Endothelial cell of umbilical vein (primary cell): ENCODE measurements at regions not wholly inside any gene's neighbourhood (a gene's known extent, or its start where the extent isn't known, plus 50 kb on each side); places are given as distances from the start of the nearest gene placed in this dataset.

ENCODE experiments used
- BruUV-seq: library from RNA; stranded (reverse); fragments of 400-500 nt; replicated peaks from 2 replicates; lab custom pipeline; 2021; lab: Mats Ljungman, UMichigan
- CTCF ChIA-PET: fragments of 300-600, 350-600 bp; sonication (Branson Sonifier 250); formaldehyde crosslinking; loops from one replicate; lab custom pipeline; 2021; ENCODE audit warnings: antibody characterized with exemption, inconsistent platforms; lab: Charles Lee
- POLR2A ChIA-PET: fragments of 300-600, 350-600 bp; sonication (Branson Sonifier 250); formaldehyde crosslinking; loops from one replicate; lab custom pipeline; 2021; ENCODE audit warnings: antibody characterized with exemption, inconsistent platforms; lab: Charles Lee
- DNase-seq: peaks from one replicate; pipeline ENCODE4 v3.0.0-alpha.2; 2011; ENCODE audit warnings: low read depth, low spot score
- FAIRE-seq: peaks from 2 replicates; lab custom pipeline; 2011; peaks lifted over from hg19 to GRCh38; lab: Jason Lieb, UNC
- H2AFZ ChIP-seq: 2 replicates; pipeline ENCODE4 v1.6.0; 2012; ENCODE audit warnings: low read depth, low read length, control low read depth, inconsistent platforms
- H3K27ac ChIP-seq: 2 replicates; pipeline ENCODE4 v1.5.1; 2011; ENCODE audit warnings: low read depth, mild to moderate bottlenecking, control low read depth, low read length, moderate library complexity; ENCODE audit not compliant: insufficient read depth
- H3K27me3 ChIP-seq, 2 experiments: 2 replicates each; pipeline versions ENCODE4 v1.6.0 to v1.6.1; 2011; ENCODE audit warnings: low read length in 2 of 2, mixed read lengths in 1 of 2; ENCODE audit not compliant: control insufficient read depth in 2 of 2, insufficient read depth in 2 of 2
- H3K36me3 ChIP-seq, 2 experiments: 2 replicates in 1 of 2; 3 replicates in 1 of 2; pipeline ENCODE4 v1.5.1; 2011; ENCODE audit warnings: low read length in 2 of 2, mild to moderate bottlenecking in 1 of 2, moderate library complexity in 1 of 2; ENCODE audit not compliant: control insufficient read depth in 2 of 2, insufficient read depth in 2 of 2; ENCODE audit errors: extremely low read depth in 1 of 2
- H3K4me1 ChIP-seq: 3 replicates; pipeline ENCODE4 v1.5.1; 2011; ENCODE audit warnings: mild to moderate bottlenecking, low read length; ENCODE audit not compliant: control insufficient read depth, insufficient read depth; ENCODE audit errors: extremely low read depth
- H3K4me2 ChIP-seq: 2 replicates; pipeline ENCODE4 v1.6.1; 2011; ENCODE audit warnings: low read length, control low read depth, mixed read lengths; ENCODE audit not compliant: insufficient read depth
- H3K4me3 ChIP-seq, 3 experiments: fragments of 200-600 bp in 1 of 3; sonication (generic), shearing (Covaris generic) in 1 of 3; replicated peaks in 1 of 3; 2 replicates each; pipeline ENCODE4 v1.5.1; 2011 to 2016; ENCODE audit warnings: control low read depth in 3 of 3, low read length in 3 of 3, mild to moderate bottlenecking in 2 of 3, inconsistent platforms in 1 of 3, low read depth in 1 of 3, moderate library complexity in 1 of 3; ENCODE audit not compliant: insufficient read depth in 1 of 3
- H3K79me2 ChIP-seq: 2 replicates; pipeline ENCODE4 v1.6.0; 2012; ENCODE audit warnings: low read length, inconsistent platforms; ENCODE audit not compliant: control insufficient read depth, insufficient read depth
- H3K9ac ChIP-seq: replicated peaks from 2 replicates; pipeline ENCODE3; 2011; ENCODE audit warnings: low read length, control low read depth; ENCODE audit not compliant: insufficient read depth; ENCODE audit errors: extremely low read depth
- H3K9me1 ChIP-seq: replicated peaks from 3 replicates; pipeline ENCODE4 v1.6.0; 2011; ENCODE audit warnings: mild to moderate bottlenecking, low read length; ENCODE audit not compliant: control insufficient read depth, insufficient read depth; ENCODE audit errors: extremely low read depth
- H3K9me3 ChIP-seq: replicated peaks from 2 replicates; pipeline ENCODE4 v1.5.1; 2012; ENCODE audit warnings: low read length, inconsistent platforms; ENCODE audit not compliant: control insufficient read depth, insufficient read depth
- H4K20me1 ChIP-seq: replicated peaks from 2 replicates; pipeline ENCODE3; 2011; ENCODE audit warnings: mild to moderate bottlenecking, low read length; ENCODE audit not compliant: control insufficient read depth, insufficient read depth; ENCODE audit errors: extremely low read depth
- CTCF ChIP-seq, 2 donors: IDR thresholded peaks; 1 replicate in 1 of 2; 2 replicates in 1 of 2; pipeline ENCODE4 v1.5.1; 2011; ENCODE audit warnings: low read length in 2 of 2, mild to moderate bottlenecking in 2 of 2, moderate library complexity in 2 of 2, control low read depth in 1 of 2, inconsistent platforms in 1 of 2, low read depth in 1 of 2; ENCODE audit not compliant: insufficient read depth in 1 of 2; ENCODE audit errors: extremely low read depth in 1 of 2
- EZH2 ChIP-seq: IDR thresholded peaks from 2 replicates; pipeline ENCODE4 v1.6.1; 2012; ENCODE audit warnings: borderline replicate concordance, low read depth, mild to moderate bottlenecking, moderate library complexity, low read length, inconsistent platforms; ENCODE audit not compliant: severe bottlenecking
- FOS ChIP-seq: IDR thresholded peaks from 2 replicates; pipeline ENCODE4 v1.6.1; 2011; ENCODE audit warnings: mild to moderate bottlenecking, low read length, moderate library complexity, borderline replicate concordance; ENCODE audit not compliant: insufficient read depth
- GATA2 ChIP-seq: IDR thresholded peaks from 2 replicates; pipeline ENCODE4 v1.7.0; 2011; ENCODE audit warnings: low read depth, mild to moderate bottlenecking, moderate library complexity, mixed read lengths, low read length; ENCODE audit not compliant: insufficient read length, insufficient read depth
- JUN ChIP-seq: IDR thresholded peaks from 2 replicates; pipeline ENCODE4 v1.6.1; 2011; ENCODE audit warnings: borderline replicate concordance, low read depth; ENCODE audit not compliant: insufficient read length, insufficient read depth
- MAX ChIP-seq: IDR thresholded peaks from 2 replicates; pipeline ENCODE4 v1.6.1; 2011; ENCODE audit not compliant: insufficient read depth, insufficient read length
- MYC ChIP-seq: IDR thresholded peaks from one replicate; pipeline ENCODE4 v1.6.1; 2011; ENCODE audit warnings: mild to moderate bottlenecking, low read depth, low read length
- POLR2A ChIP-seq: IDR thresholded peaks from 2 replicates; pipeline ENCODE4 v1.6.1; 2012; ENCODE audit warnings: low read depth, mild to moderate bottlenecking, control low read depth, low read length
- POLR2AphosphoS5 ChIP-seq: IDR thresholded peaks from 2 replicates; pipeline ENCODE4 v1.6.1; 2012; ENCODE audit warnings: low read depth, mild to moderate bottlenecking, control low read depth, low read length, moderate library complexity; ENCODE audit not compliant: insufficient read depth
- dilution Hi-C: fragments of 300-500 bp; cut with MboI; formaldehyde crosslinking; loops from one replicate; pipeline ENCODE4 v1.15.0; 2019; ENCODE audit warnings: low sequenced_read_pairs; ENCODE audit not compliant: extremely low pct_ligation_motif_present
- intact Hi-C: fragments of 100-400 bp; cut with micrococcal nuclease; formaldehyde crosslinking; loops from one replicate; pipeline ENCODE4 v1.10.0; 2022

DNA sequence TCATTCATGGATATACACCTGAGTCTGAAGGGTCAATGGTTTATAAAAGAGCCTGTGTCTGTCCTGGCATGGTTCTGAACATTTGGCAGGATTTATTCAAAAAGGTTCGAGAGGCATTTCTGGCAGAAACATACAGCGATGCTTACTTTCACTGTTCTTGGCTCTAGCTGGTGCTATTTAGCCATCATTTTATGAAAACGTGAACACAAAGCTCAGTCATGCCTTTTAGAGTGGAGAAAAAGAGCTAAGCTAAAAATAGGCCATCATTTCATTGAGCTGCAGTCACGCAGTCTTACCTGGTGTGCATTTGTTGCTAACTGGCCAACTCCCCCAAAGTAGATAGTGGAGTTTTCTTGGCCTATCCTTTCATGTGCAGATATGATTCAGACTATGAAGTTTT lies 1209.5 kb downstream of the SLC16A7 start:
- no peaks in the 10 kb centered on the region for H3K4me1 ChIP-seq
- no peak overlapping the region for H3K27ac ChIP-seq
- dilution Hi-C loops, result no loop called here
- H3K79me2 ChIP-seq, result no peaks in the 10 kb centered on the region
- H3K36me3 ChIP-seq, result no peaks in the 10 kb centered on the region
- no peak overlapping the region for H3K9ac ChIP-seq
- no peak for DNase-seq
- no peaks in the 10 kb centered on the region for H4K20me1 ChIP-seq
- POLR2A ChIA-PET, result no interaction called here
- TF ChIP-seq FOS (no peak), CTCF (IDR thresholded peaks at IDR 0.05; ENCODE audit: extremely low read depth in 1 of 2, insufficient read depth in 1 of 2, low read depth in 1 of 2, low read length in 2 of 2) (no peak), GATA2 (no peak), EZH2 (no peak), MYC (no peak), POLR2AphosphoS5 (no peak), POLR2A (no peak), MAX (no peak), JUN (no peak)
- no peak overlapping the region for H3K4me3 ChIP-seq
- FAIRE-seq, result no peak
- intact Hi-C loops, result no loop called here
- CTCF ChIA-PET, result no interaction called here
- H2AFZ ChIP-seq, result no peak overlapping the region
- no peaks in the 10 kb centered on the region for H3K9me1 ChIP-seq
- no TSS peak for BruUV-seq
- H3K9me3 ChIP-seq, result no peaks in the 10 kb centered on the region
- H3K27me3 ChIP-seq, result no peaks in the 10 kb centered on the region
- no peak overlapping the region for H3K4me2 ChIP-seq
